T-helper 2 cell (primary cell): ENCODE measurements at regions not wholly inside any gene's neighbourhood (a gene's known extent, or its start where the extent isn't known, plus 50 kb on each side); places are given as distances from the start of the nearest gene placed in this dataset.

Experiments used
- DNase-seq, 5 experiments: peaks; one replicate each; pipeline versions ENCODE4 v3.0.0 to v3.0.0-alpha.2; 2012 to 2022

- DNase-seq = no peak
Observed at GRCh38 chr13:65660731-65661130, 1569.4 kb downstream of the PCDH9 start.

- DNase-seq = no peak
Observed at GRCh38 chr13:65656740-65657329, 1573.3 kb downstream of the PCDH9 start.

GRCh38 chr13:65653613-65654012 lies 1576.5 kb downstream of the PCDH9 start:
- DNase-seq = no peak

GRCh38 chr13:65650321-65650720 lies 1579.8 kb downstream of the PCDH9 start:
- DNase-seq = no peak

GRCh38 chr13:65642996-65643395 lies 1587.1 kb downstream of the PCDH9 start:
- no peak for DNase-seq

- no peak for DNase-seq
Observed at GRCh38 chr13:65642301-65642700, 1587.8 kb downstream of the PCDH9 start.

GRCh38 chr13:65638572-65639168 lies 1591.5 kb downstream of the PCDH9 start:
- peak in 1 of 5 experiments; percentile 8 for DNase-seq

GRCh38 chr13:65633806-65634205 lies 1596.3 kb downstream of the PCDH9 start:
- no peak for DNase-seq

- no peak for DNase-seq
Observed at GRCh38 chr13:65631078-65631477, 1599.1 kb downstream of the PCDH9 start.

GRCh38 chr13:65629926-65630325 lies 1600.2 kb downstream of the PCDH9 start:
- no peak for DNase-seq

GRCh38 chr13:65623148-65623547 lies 1607.0 kb downstream of the PCDH9 start:
- DNase-seq = no peak

GRCh38 chr13:65615506-65615905 lies 1614.6 kb downstream of the PCDH9 start:
- no peak for DNase-seq

- no peak for DNase-seq
Observed at GRCh38 chr13:65613004-65613403, 1617.1 kb downstream of the PCDH9 start.

- no peak for DNase-seq
Observed at GRCh38 chr13:65609350-65609749, 1620.8 kb downstream of the PCDH9 start.

GRCh38 chr13:65606622-65607021 lies 1623.5 kb downstream of the PCDH9 start:
- no peak for DNase-seq

GRCh38 chr13:65605396-65605795 lies 1624.7 kb downstream of the PCDH9 start:
- DNase-seq = no peak

GRCh38 chr13:65603160-65603559 lies 1627.0 kb downstream of the PCDH9 start:
- DNase-seq = no peak

- DNase-seq = no peak
Observed at GRCh38 chr13:65601855-65602254, 1628.3 kb downstream of the PCDH9 start.

- DNase-seq = no peak
Observed at GRCh38 chr13:65600702-65601101, 1629.4 kb downstream of the PCDH9 start.

- no peak for DNase-seq
Observed at GRCh38 chr13:65597839-65598818, 1632.0 kb downstream of the PCDH9 start.

- no peak for DNase-seq
Observed at GRCh38 chr13:65595916-65596315, 1634.2 kb downstream of the PCDH9 start.

- DNase-seq = no peak
Observed at GRCh38 chr13:65594298-65594781, 1635.8 kb downstream of the PCDH9 start.

- no peak for DNase-seq
Observed at GRCh38 chr13:65593298-65593874, 1636.8 kb downstream of the PCDH9 start.
